H9 (cell line): ENCODE measurements at regions not wholly inside any gene's neighbourhood (a gene's known extent, or its start where the extent isn't known, plus 50 kb on each side); places are given as distances from the start of the nearest gene placed in this dataset.

ENCODE experiments used
- DNase-seq: peaks from one replicate; pipeline ENCODE4 v3.0.0-alpha.2; 2017
- H2AFZ ChIP-seq: one replicate; pipeline ENCODE4 v1.6.1; 2013; ENCODE audit warnings: mild to moderate bottlenecking, low read length, control low read depth, moderate library complexity
- H2AK5ac ChIP-seq: 2 replicates; pipeline ENCODE4 v1.6.1; 2013; ENCODE audit warnings: low read length, control low read depth, mixed read lengths; ENCODE audit not compliant: insufficient read length
- H2BK120ac ChIP-seq: one replicate; pipeline ENCODE4 v1.6.1; 2013; ENCODE audit warnings: low read depth, mild to moderate bottlenecking, low read length, control low read depth, inconsistent platforms; ENCODE audit not compliant: poor library complexity, severe bottlenecking
- H2BK12ac ChIP-seq: 2 replicates; pipeline ENCODE4 v1.6.1; 2013; ENCODE audit warnings: low read length, control low read depth, mixed read lengths, low read depth; ENCODE audit not compliant: insufficient read length
- H2BK15ac ChIP-seq: 2 replicates; pipeline ENCODE4 v1.6.1; 2013; ENCODE audit warnings: low read depth, low read length, control low read depth
- H2BK20ac ChIP-seq: one replicate; pipeline ENCODE4 v1.6.1; 2013; ENCODE audit warnings: low read depth, mild to moderate bottlenecking, low read length, control low read depth, inconsistent platforms; ENCODE audit not compliant: poor library complexity, severe bottlenecking
- H2BK5ac ChIP-seq: 2 replicates; pipeline ENCODE4 v1.6.1; 2013; ENCODE audit warnings: low read length, control low read depth, mixed read lengths; ENCODE audit not compliant: insufficient read length
- H3K14ac ChIP-seq: 2 replicates; pipeline ENCODE4 v1.6.1; 2013; ENCODE audit warnings: low read length, control low read depth; ENCODE audit not compliant: insufficient read depth
- H3K18ac ChIP-seq: 2 replicates; pipeline ENCODE4 v1.6.1; 2013; ENCODE audit warnings: low read depth, mild to moderate bottlenecking, mixed read lengths, low read length, control low read depth; ENCODE audit not compliant: insufficient read length
- H3K23ac ChIP-seq: 2 replicates; pipeline ENCODE4 v1.6.1; 2013; ENCODE audit warnings: low read length, control low read depth, mixed read lengths, low read depth; ENCODE audit not compliant: insufficient read length
- H3K23me2 ChIP-seq: 2 replicates; pipeline ENCODE4 v1.6.1; 2013; ENCODE audit warnings: low read depth, mild to moderate bottlenecking, mixed read lengths, low read length, control low read depth; ENCODE audit not compliant: insufficient read length, poor library complexity, severe bottlenecking
- H3K27ac ChIP-seq: 2 replicates; pipeline ENCODE4 v1.5.1; 2013; ENCODE audit warnings: low read length, control low read depth, mixed read lengths, low read depth; ENCODE audit not compliant: insufficient read length
- H3K27me3 ChIP-seq: 2 replicates; pipeline ENCODE4 v1.6.1; 2013; ENCODE audit warnings: low read length, control low read depth, inconsistent platforms; ENCODE audit not compliant: insufficient read depth
- H3K4ac ChIP-seq: 2 replicates; pipeline ENCODE4 v1.6.1; 2013; ENCODE audit warnings: low read depth, mild to moderate bottlenecking, control low read depth, inconsistent platforms, low read length, moderate library complexity
- H3K4me1 ChIP-seq: 2 replicates; pipeline ENCODE4 v1.6.1; 2013; ENCODE audit warnings: low read length, control low read depth, inconsistent platforms; ENCODE audit not compliant: insufficient read depth
- H3K4me2 ChIP-seq: 2 replicates; pipeline ENCODE4 v1.6.1; 2013; ENCODE audit warnings: low read length, control low read depth, mixed read lengths; ENCODE audit not compliant: insufficient read length, insufficient read depth
- H3K56ac ChIP-seq: 2 replicates; pipeline ENCODE4 v1.6.1; 2013; ENCODE audit warnings: low read depth, mild to moderate bottlenecking, mixed read lengths, low read length, control low read depth; ENCODE audit not compliant: insufficient read length
- H3K79me1 ChIP-seq: 2 replicates; pipeline ENCODE4 v1.6.1; 2013; ENCODE audit warnings: low read depth, mild to moderate bottlenecking, moderate library complexity, low read length, control low read depth, inconsistent platforms; ENCODE audit not compliant: insufficient read depth, poor library complexity, severe bottlenecking
- H3K79me2 ChIP-seq: 2 replicates; pipeline ENCODE4 v1.6.1; 2013; ENCODE audit warnings: low read length, control low read depth, inconsistent platforms; ENCODE audit not compliant: insufficient read depth
- H3K9ac ChIP-seq: 2 replicates; pipeline ENCODE4 v1.6.1; 2013; ENCODE audit warnings: low read length, control low read depth, mixed read lengths; ENCODE audit not compliant: insufficient read length; ENCODE audit errors: extremely low read depth
- H3K9me3 ChIP-seq: one replicate; pipeline ENCODE4 v1.6.1; 2013; ENCODE audit warnings: low read depth, low read length, inconsistent platforms; ENCODE audit not compliant: control insufficient read depth
- H3T11ph ChIP-seq: one replicate; pipeline ENCODE4 v1.6.1; 2013; ENCODE audit warnings: mild to moderate bottlenecking, low read length, control low read depth, inconsistent platforms
- H4K20me1 ChIP-seq: one replicate; pipeline ENCODE4 v1.6.1; 2013; ENCODE audit not compliant: control insufficient read depth, insufficient read length, insufficient read depth
- H4K5ac ChIP-seq: 2 replicates; pipeline ENCODE4 v1.6.1; 2013; ENCODE audit warnings: low read depth, mild to moderate bottlenecking, mixed read lengths, low read length, control low read depth; ENCODE audit not compliant: insufficient read length
- H4K8ac ChIP-seq: replicated peaks from 2 replicates; pipeline ENCODE4 v1.6.1; 2013; ENCODE audit warnings: low read length, control low read depth, mixed read lengths, low read depth; ENCODE audit not compliant: insufficient read length
- H4K91ac ChIP-seq: 2 replicates; pipeline ENCODE4 v1.6.1; 2013; ENCODE audit warnings: low read depth, mild to moderate bottlenecking, moderate library complexity, mixed read lengths, low read length, control low read depth; ENCODE audit not compliant: insufficient read length
- H3K27ac Mint-ChIP-seq, 3 experiments: 2 replicates in 2 of 3; 3 replicates in 1 of 3; pipeline ENCODE4 v1.8.0; 2020 to 2021; ENCODE audit warnings: mixed read lengths in 3 of 3, mild to moderate bottlenecking in 1 of 3, moderate library complexity in 1 of 3
- H3K27me3 Mint-ChIP-seq: 2 replicates; pipeline ENCODE4 v1.8.0; 2021; ENCODE audit warnings: low read depth, mild to moderate bottlenecking, moderate library complexity, mixed read lengths
- H3K36me3 Mint-ChIP-seq, 3 experiments: 2 replicates in 2 of 3; 3 replicates in 1 of 3; pipeline ENCODE4 v1.8.0; 2020 to 2021; ENCODE audit warnings: low read depth in 3 of 3, mixed read lengths in 3 of 3; ENCODE audit not compliant: insufficient read depth in 1 of 3
- H3K4me1 Mint-ChIP-seq, 2 experiments: 2 replicates each; pipeline ENCODE4 v1.8.0; 2020; ENCODE audit warnings: mixed read lengths in 2 of 2
- H3K4me3 Mint-ChIP-seq, 2 experiments: 2 replicates in 1 of 2; 3 replicates in 1 of 2; pipeline ENCODE4 v1.8.0; 2020 to 2021; ENCODE audit warnings: mild to moderate bottlenecking in 2 of 2, mixed read lengths in 2 of 2, moderate library complexity in 1 of 2
- H3K9me3 Mint-ChIP-seq, 2 experiments: 2 replicates in 1 of 2; 3 replicates in 1 of 2; pipeline ENCODE4 v1.8.0; 2020; ENCODE audit warnings: mild to moderate bottlenecking in 2 of 2, mixed read lengths in 2 of 2, moderate library complexity in 1 of 2
- WGBS: extraction: QIAGEN DNeasy Blood & Tissue Kit; methylation state at CpG from one replicate; pipeline ENCODE4 v1.1.7; 2013; ENCODE audit warnings: missing lambda C conversion rate, low lambda C conversion rate, mixed read lengths; ENCODE audit not compliant: insufficient read length; ENCODE audit errors: extremely low coverage; 5-methylcytosine and 5-hydroxymethylcytosine counted together
- TF ChIP-seq, protein P1 (sequence below): fragments of 200-600 bp; sonication (generic); conservative IDR thresholded peaks from 3 replicates; pipeline ENCODE4 v1.8.0; 2021; ENCODE audit warnings: antibody characterized with exemption, mild to moderate bottlenecking

DNA sequence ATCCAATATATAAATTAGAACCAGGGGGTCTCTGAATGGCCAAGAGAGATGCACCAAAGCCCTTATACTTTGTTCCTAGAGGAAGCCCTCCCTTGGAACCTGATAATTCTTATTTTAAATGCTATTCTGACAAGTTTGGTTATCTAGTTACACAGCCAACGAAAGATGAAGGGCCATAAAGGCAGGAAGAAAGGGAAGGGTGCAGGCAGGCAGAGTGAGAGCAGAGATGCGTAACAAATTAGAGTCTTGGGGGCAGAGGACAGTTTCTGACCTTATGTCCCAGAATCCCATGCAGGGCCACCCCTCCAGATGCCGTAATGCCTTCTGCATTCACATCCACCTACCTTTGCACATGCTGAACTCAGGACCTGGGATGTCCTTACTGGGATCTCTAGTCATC, 344.6 kb upstream of the ARID1B start:
- H3K27ac ChIP-seq, result no peak overlapping the region
- H4K91ac ChIP-seq, result no peak overlapping the region
- peaks cover 0 to 3% of the 10 kb centered on the region in 2 experiments; a peak in 1 of 5 replicates for H3K9me3 Mint-ChIP-seq

More for the DNA sequence above, 344.6 kb upstream of the ARID1B start:
- no peak overlapping the region for H3K4me2 ChIP-seq
- H2BK20ac ChIP-seq, result no peak overlapping the region
- no peak overlapping the region for H2BK5ac ChIP-seq
- H3K4me3 Mint-ChIP-seq, result no peak overlapping the region
- H2AK5ac ChIP-seq, result no peak overlapping the region
- no peaks in the 10 kb centered on the region for H4K20me1 ChIP-seq
- no peak overlapping the region for H2BK120ac ChIP-seq
- H3K79me2 ChIP-seq, result no peaks in the 10 kb centered on the region
- no peak overlapping the region for H3K9ac ChIP-seq
- no peak overlapping the region for H3K4ac ChIP-seq
- WGBS, result no CpG with 5 or more reads among the region's 3 CpGs
- H2BK15ac ChIP-seq, result no peak overlapping the region
- peaks cover 6% of the 10 kb centered on the region in 2 experiments; a peak in 3 of 4 replicates for H3K4me1 Mint-ChIP-seq
- no peak overlapping the region for H3K23ac ChIP-seq
- no peak overlapping the region for H3K14ac ChIP-seq
- H3K36me3 Mint-ChIP-seq, result no peaks in the 10 kb centered on the region
- DNase-seq, result no peak
- no peak overlapping the region for H4K8ac ChIP-seq
- no peaks in the 10 kb centered on the region for H3K27me3 ChIP-seq
- no peaks in the 10 kb centered on the region for H3K9me3 ChIP-seq
- H3T11ph ChIP-seq, result no peak overlapping the region
- no peak overlapping the region for H4K5ac ChIP-seq
- H2BK12ac ChIP-seq, result no peak overlapping the region
- H3K27me3 Mint-ChIP-seq, result peaks cover 2% of the 10 kb centered on the region; the same call in 1 of the 2 replicates
- H3K79me1 ChIP-seq, result no peaks in the 10 kb centered on the region
- no peaks in the 10 kb centered on the region for H3K4me1 ChIP-seq
- no peaks in the 10 kb centered on the region for H3K23me2 ChIP-seq
- H2AFZ ChIP-seq, result no peak overlapping the region
- TF ChIP-seq, protein P1, sequence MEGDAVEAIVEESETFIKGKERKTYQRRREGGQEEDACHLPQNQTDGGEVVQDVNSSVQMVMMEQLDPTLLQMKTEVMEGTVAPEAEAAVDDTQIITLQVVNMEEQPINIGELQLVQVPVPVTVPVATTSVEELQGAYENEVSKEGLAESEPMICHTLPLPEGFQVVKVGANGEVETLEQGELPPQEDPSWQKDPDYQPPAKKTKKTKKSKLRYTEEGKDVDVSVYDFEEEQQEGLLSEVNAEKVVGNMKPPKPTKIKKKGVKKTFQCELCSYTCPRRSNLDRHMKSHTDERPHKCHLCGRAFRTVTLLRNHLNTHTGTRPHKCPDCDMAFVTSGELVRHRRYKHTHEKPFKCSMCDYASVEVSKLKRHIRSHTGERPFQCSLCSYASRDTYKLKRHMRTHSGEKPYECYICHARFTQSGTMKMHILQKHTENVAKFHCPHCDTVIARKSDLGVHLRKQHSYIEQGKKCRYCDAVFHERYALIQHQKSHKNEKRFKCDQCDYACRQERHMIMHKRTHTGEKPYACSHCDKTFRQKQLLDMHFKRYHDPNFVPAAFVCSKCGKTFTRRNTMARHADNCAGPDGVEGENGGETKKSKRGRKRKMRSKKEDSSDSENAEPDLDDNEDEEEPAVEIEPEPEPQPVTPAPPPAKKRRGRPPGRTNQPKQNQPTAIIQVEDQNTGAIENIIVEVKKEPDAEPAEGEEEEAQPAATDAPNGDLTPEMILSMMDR, result no peak
- H3K27ac Mint-ChIP-seq, result no peak overlapping the region
- no peak overlapping the region for H3K18ac ChIP-seq
- H3K56ac ChIP-seq, result no peak overlapping the region
